ENCODE measurements at regions not wholly inside any gene's neighbourhood (a gene's known extent, or its start where the extent isn't known, plus 50 kb on each side); places are given as distances from the start of the nearest gene placed in this dataset.

DNA sequence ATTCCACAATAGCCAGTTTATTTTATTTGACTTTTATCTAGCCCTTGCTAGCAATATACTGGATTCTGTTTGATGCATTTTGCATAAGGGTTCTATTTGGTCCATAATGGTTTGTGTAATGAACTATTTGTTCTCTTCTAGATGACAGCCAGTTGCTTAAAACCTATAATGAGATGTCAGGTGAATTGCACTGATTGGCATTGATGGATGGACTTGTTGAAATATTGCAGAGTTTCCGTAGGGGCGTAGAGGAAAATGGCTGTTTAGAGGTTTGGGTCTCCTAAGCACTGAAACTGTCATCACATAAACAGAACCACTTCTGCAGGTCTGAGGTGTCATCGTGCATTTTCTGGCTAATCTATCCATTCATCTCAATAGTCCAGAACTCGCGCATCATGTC, 124.9 kb upstream of the HDAC9 start (continued):
- TF ChIP-seq, protein P1, sequence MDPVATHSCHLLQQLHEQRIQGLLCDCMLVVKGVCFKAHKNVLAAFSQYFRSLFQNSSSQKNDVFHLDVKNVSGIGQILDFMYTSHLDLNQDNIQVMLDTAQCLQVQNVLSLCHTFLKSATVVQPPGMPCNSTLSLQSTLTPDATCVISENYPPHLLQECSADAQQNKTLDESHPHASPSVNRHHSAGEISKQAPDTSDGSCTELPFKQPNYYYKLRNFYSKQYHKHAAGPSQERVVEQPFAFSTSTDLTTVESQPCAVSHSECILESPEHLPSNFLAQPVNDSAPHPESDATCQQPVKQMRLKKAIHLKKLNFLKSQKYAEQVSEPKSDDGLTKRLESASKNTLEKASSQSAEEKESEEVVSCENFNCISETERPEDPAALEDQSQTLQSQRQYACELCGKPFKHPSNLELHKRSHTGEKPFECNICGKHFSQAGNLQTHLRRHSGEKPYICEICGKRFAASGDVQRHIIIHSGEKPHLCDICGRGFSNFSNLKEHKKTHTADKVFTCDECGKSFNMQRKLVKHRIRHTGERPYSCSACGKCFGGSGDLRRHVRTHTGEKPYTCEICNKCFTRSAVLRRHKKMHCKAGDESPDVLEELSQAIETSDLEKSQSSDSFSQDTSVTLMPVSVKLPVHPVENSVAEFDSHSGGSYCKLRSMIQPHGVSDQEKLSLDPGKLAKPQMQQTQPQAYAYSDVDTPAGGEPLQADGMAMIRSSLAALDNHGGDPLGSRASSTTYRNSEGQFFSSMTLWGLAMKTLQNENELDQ (tag by site-specific recombination; IDR thresholded peaks at IDR 0.05; ENCODE audit: low read depth), result no peak
- TF ChIP-seq, protein P2, sequence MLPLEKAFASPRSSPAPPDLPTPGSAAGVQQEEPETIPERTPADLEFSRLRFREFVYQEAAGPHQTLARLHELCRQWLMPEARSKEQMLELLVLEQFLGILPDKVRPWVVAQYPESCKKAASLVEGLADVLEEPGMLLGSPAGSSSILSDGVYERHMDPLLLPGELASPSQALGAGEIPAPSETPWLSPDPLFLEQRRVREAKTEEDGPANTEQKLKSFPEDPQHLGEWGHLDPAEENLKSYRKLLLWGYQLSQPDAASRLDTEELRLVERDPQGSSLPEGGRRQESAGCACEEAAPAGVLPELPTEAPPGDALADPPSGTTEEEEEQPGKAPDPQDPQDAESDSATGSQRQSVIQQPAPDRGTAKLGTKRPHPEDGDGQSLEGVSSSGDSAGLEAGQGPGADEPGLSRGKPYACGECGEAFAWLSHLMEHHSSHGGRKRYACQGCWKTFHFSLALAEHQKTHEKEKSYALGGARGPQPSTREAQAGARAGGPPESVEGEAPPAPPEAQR (tag by site-specific recombination; IDR thresholded peaks at IDR 0.05), result no peak
- TF ChIP-seq, protein P3, sequence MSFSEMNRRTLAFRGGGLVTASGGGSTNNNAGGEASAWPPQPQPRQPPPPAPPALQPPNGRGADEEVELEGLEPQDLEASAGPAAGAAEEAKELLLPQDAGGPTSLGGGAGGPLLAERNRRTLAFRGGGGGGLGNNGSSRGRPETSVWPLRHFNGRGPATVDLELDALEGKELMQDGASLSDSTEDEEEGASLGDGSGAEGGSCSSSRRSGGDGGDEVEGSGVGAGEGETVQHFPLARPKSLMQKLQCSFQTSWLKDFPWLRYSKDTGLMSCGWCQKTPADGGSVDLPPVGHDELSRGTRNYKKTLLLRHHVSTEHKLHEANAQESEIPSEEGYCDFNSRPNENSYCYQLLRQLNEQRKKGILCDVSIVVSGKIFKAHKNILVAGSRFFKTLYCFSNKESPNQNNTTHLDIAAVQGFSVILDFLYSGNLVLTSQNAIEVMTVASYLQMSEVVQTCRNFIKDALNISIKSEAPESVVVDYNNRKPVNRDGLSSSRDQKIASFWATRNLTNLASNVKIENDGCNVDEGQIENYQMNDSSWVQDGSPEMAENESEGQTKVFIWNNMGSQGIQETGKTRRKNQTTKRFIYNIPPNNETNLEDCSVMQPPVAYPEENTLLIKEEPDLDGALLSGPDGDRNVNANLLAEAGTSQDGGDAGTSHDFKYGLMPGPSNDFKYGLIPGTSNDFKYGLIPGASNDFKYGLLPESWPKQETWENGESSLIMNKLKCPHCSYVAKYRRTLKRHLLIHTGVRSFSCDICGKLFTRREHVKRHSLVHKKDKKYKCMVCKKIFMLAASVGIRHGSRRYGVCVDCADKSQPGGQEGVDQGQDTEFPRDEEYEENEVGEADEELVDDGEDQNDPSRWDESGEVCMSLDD (tag by site-specific recombination; IDR thresholded peaks at IDR 0.05), result no peak
- TF ChIP-seq HOXA7 (CRISPR knock-in tag; IDR thresholded peaks at IDR 0.05; ENCODE audit: borderline replicate concordance), result no peak

DNA sequence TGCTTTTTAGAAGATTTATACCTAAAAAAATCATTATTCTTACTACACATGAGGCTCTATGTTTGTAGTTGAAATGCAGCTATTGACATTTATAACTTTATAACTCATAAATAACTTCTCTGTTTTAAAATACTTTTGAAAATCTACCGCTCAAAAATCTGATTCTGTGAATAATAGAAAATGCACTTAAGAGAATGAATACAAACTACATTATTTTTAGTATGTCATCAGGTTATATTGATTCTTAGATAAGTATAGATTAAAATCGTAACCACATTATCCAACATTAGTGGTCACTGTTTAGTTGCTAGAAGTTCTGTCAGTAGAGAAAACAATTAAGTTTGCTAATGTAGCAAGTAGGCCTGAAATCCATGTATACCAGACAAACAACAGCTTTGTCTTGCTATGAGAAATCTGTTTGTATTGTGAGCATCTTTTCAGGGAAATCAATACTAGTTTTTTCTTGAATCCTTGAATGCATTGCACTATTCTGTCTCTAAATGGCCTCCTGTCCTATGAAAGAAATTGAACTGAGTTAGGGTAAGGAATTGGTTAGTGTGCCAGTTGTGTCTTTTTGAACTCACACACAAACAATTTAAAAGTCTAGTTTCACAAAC, 116.5 kb upstream of the HDAC9 start:
- H3K9me3 ChIP-seq (ENCODE audit: control insufficient read depth, insufficient read depth, low read depth, low read length), result no peaks in the 10 kb centered on the region
- ChIA-PET CTCF (no interaction called here), POLR2A (no interaction called here)
- no peak overlapping the region for H3K4me3 ChIP-seq (ENCODE audit: low read depth, low read length)
- H3K27ac ChIP-seq (ENCODE audit: extremely low read depth, low read depth, low read length), result no peak overlapping the region
- no peaks in the 10 kb centered on the region for H3K36me3 ChIP-seq (ENCODE audit: control insufficient read depth in 2 of 2, insufficient read depth in 1 of 2, low read length in 2 of 2)
- no peaks in the 10 kb centered on the region for H3K4me1 ChIP-seq (ENCODE audit: control insufficient read depth, insufficient read depth, low read length)
- no peak for TF ChIP-seq ZNF623 (tag by site-specific recombination; IDR thresholded peaks at IDR 0.05)
- TF ChIP-seq ZEB2 (tag by site-specific recombination; IDR thresholded peaks at IDR 0.05), result no peak
- TF ChIP-seq ZNF677 (tag by site-specific recombination; IDR thresholded peaks at IDR 0.05), result no peak
- TF ChIP-seq ZNF561 (tag by site-specific recombination; IDR thresholded peaks at IDR 0.05; ENCODE audit: borderline replicate concordance), result no peak
- TF ChIP-seq, protein P3 (tag by site-specific recombination; IDR thresholded peaks at IDR 0.05), result no peak
- no peak for TF ChIP-seq ZNF48 (tag by site-specific recombination; IDR thresholded peaks at IDR 0.05)
- TF ChIP-seq, protein P1 (tag by site-specific recombination; IDR thresholded peaks at IDR 0.05; ENCODE audit: low read depth), result no peak
- TF ChIP-seq ZNF112 (tag by site-specific recombination; IDR thresholded peaks at IDR 0.05), result no peak
- TF ChIP-seq, protein P4, sequence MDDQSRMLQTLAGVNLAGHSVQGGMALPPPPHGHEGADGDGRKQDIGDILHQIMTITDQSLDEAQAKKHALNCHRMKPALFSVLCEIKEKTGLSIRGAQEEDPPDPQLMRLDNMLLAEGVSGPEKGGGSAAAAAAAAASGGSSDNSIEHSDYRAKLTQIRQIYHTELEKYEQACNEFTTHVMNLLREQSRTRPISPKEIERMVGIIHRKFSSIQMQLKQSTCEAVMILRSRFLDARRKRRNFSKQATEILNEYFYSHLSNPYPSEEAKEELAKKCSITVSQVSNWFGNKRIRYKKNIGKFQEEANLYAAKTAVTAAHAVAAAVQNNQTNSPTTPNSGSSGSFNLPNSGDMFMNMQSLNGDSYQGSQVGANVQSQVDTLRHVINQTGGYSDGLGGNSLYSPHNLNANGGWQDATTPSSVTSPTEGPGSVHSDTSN (CRISPR knock-in tag; IDR thresholded peaks at IDR 0.05), result no peak
- no peak for TF ChIP-seq ZNF510 (tag by site-specific recombination; IDR thresholded peaks at IDR 0.05; ENCODE audit: insufficient replicate concordance)
- TF ChIP-seq, protein P5, sequence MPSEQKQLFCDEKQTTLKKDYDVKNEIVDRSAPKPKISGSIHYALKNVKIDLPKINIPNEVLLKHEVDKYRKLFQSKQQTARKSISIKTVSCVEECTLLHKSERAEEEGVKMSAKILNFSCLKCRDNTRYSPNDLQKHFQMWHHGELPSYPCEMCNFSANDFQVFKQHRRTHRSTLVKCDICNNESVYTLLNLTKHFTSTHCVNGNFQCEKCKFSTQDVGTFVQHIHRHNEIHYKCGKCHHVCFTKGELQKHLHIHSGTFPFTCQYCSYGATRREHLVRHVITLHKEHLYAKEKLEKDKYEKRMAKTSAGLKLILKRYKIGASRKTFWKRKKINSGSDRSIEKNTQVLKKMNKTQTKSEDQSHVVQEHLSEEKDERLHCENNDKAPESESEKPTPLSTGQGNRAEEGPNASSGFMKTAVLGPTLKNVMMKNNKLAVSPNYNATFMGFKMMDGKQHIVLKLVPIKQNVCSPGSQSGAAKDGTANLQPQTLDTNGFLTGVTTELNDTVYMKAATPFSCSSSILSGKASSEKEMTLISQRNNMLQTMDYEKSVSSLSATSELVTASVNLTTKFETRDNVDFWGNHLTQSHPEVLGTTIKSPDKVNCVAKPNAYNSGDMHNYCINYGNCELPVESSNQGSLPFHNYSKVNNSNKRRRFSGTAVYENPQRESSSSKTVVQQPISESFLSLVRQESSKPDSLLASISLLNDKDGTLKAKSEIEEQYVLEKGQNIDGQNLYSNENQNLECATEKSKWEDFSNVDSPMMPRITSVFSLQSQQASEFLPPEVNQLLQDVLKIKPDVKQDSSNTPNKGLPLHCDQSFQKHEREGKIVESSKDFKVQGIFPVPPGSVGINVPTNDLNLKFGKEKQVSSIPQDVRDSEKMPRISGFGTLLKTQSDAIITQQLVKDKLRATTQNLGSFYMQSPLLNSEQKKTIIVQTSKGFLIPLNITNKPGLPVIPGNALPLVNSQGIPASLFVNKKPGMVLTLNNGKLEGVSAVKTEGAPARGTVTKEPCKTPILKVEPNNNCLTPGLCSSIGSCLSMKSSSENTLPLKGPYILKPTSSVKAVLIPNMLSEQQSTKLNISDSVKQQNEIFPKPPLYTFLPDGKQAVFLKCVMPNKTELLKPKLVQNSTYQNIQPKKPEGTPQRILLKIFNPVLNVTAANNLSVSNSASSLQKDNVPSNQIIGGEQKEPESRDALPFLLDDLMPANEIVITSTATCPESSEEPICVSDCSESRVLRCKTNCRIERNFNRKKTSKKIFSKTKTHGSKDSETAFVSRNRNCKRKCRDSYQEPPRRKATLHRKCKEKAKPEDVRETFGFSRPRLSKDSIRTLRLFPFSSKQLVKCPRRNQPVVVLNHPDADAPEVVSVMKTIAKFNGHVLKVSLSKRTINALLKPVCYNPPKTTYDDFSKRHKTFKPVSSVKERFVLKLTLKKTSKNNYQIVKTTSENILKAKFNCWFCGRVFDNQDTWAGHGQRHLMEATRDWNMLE (tag by site-specific recombination; conservative IDR thresholded peaks at IDR 0.05; ENCODE audit: low read depth), result no peak
- TF ChIP-seq REPIN1 (tag by site-specific recombination; IDR thresholded peaks at IDR 0.05; ENCODE audit: low read depth), result no peak
